Progenitor cell of endocrine pancreas (in vitro differentiated cells): ENCODE measurements at regions not wholly inside any gene's neighbourhood (a gene's known extent, or its start where the extent isn't known, plus 50 kb on each side); places are given as distances from the start of the nearest gene placed in this dataset.

Experiments used
- DNase-seq: peaks from one replicate; pipeline ENCODE4 v3.0.0; 2021; ENCODE audit warnings: low spot score; ENCODE audit not compliant: unreplicated experiment
- H3K27ac Mint-ChIP-seq: 2 replicates; pipeline ENCODE4 v1.8.0; 2021; ENCODE audit warnings: mild to moderate bottlenecking, moderate library complexity, mixed read lengths
- H3K27me3 Mint-ChIP-seq: 2 replicates; pipeline ENCODE4 v1.8.0; 2021; ENCODE audit warnings: mixed read lengths
- H3K36me3 Mint-ChIP-seq: 2 replicates; pipeline ENCODE4 v1.8.0; 2022; ENCODE audit warnings: mixed read lengths; ENCODE audit not compliant: insufficient read depth
- H3K4me1 Mint-ChIP-seq: 2 replicates; pipeline ENCODE4 v1.8.0; 2021; ENCODE audit warnings: low read depth, mixed read lengths
- H3K4me3 Mint-ChIP-seq: 2 replicates; pipeline ENCODE4 v1.8.0; 2021; ENCODE audit warnings: low read depth, mild to moderate bottlenecking, moderate library complexity, mixed read lengths
- H3K9me3 Mint-ChIP-seq: 2 replicates; pipeline ENCODE4 v1.8.0; 2021; ENCODE audit warnings: low read depth, mixed read lengths
- CTCF ChIP-seq: fragments of 200-600 bp; sonication (generic); IDR thresholded peaks from one replicate; pipeline ENCODE4 v1.5.0; 2021; ENCODE audit warnings: antibody characterized with exemption, mild to moderate bottlenecking; ENCODE audit not compliant: unreplicated experiment

- Mint-ChIP-seq H3K4me3 (no peak overlapping the region), H3K27me3 (no peaks in the 10 kb centered on the region), H3K9me3 (no peaks in the 10 kb centered on the region), H3K27ac (peak overlapping the region; percentile 80), H3K36me3 (no peaks in the 10 kb centered on the region), H3K4me1 (peaks cover 15% of the 10 kb centered on the region)
- no peak for DNase-seq
- no peak for TF ChIP-seq CTCF
These were observed 352.6 kb downstream of the TNS1 start for GRCh38 chr2:217650229-217650628.

GRCh38 chr2:217647925-217648324, 354.9 kb downstream of the TNS1 start:
- TF ChIP-seq CTCF: no peak
- no peak for DNase-seq
- no peaks in the 10 kb centered on the region for H3K27me3 Mint-ChIP-seq
- no peak overlapping the region for H3K27ac Mint-ChIP-seq
- no peaks in the 10 kb centered on the region for H3K36me3 Mint-ChIP-seq
- no peak overlapping the region for H3K4me3 Mint-ChIP-seq
- H3K9me3 Mint-ChIP-seq: no peaks in the 10 kb centered on the region
- H3K4me1 Mint-ChIP-seq: peaks cover 12% of the 10 kb centered on the region

GRCh38 chr2:217647226-217647625, 355.6 kb downstream of the TNS1 start:
- TF ChIP-seq CTCF: no peak
- no peaks in the 10 kb centered on the region for H3K27me3 Mint-ChIP-seq
- H3K4me1 Mint-ChIP-seq: peaks cover 12% of the 10 kb centered on the region
- no peak for DNase-seq
- H3K4me3 Mint-ChIP-seq: no peak overlapping the region
- H3K27ac Mint-ChIP-seq: peak overlapping the region; percentile 3
- H3K36me3 Mint-ChIP-seq: no peaks in the 10 kb centered on the region
- no peaks in the 10 kb centered on the region for H3K9me3 Mint-ChIP-seq

GRCh38 chr2:217645896-217646295, 356.9 kb downstream of the TNS1 start:
- Mint-ChIP-seq H3K36me3 (no peaks in the 10 kb centered on the region), H3K4me1 (peaks cover 12% of the 10 kb centered on the region), H3K9me3 (no peaks in the 10 kb centered on the region), H3K4me3 (no peak overlapping the region), H3K27me3 (no peaks in the 10 kb centered on the region), H3K27ac (no peak overlapping the region)
- DNase-seq: no peak
- no peak for TF ChIP-seq CTCF

GRCh38 chr2:217643789-217644301, 358.9 kb downstream of the TNS1 start:
- H3K27ac Mint-ChIP-seq: no peak overlapping the region
- no peaks in the 10 kb centered on the region for H3K36me3 Mint-ChIP-seq
- no peak for DNase-seq
- no peaks in the 10 kb centered on the region for H3K9me3 Mint-ChIP-seq
- no peaks in the 10 kb centered on the region for H3K27me3 Mint-ChIP-seq
- peaks cover 1% of the 10 kb centered on the region for H3K4me1 Mint-ChIP-seq
- TF ChIP-seq CTCF: no peak
- no peak overlapping the region for H3K4me3 Mint-ChIP-seq
